Neural progenitor cell (in vitro differentiated cells): ENCODE measurements at regions not wholly inside any gene's neighbourhood (a gene's known extent, or its start where the extent isn't known, plus 50 kb on each side); places are given as distances from the start of the nearest gene placed in this dataset.

Source experiments
- DNase-seq: peaks from one replicate; pipeline ENCODE4 v3.0.0-alpha.2; 2016; ENCODE audit warnings: low spot score
- H2AFZ ChIP-seq: fragments of 200-600 bp; sonication (generic); replicated peaks from 2 replicates; pipeline ENCODE4 v1.6.1; 2016; ENCODE audit warnings: antibody characterized with exemption
- H3F3A ChIP-seq: fragments of 200-600 bp; sonication (generic); 2 replicates; pipeline ENCODE4 v1.6.1; 2016; ENCODE audit warnings: antibody characterized with exemption, low read depth
- H3K27ac ChIP-seq: fragments of 200-600 bp; sonication (generic); 2 replicates; pipeline ENCODE4 v1.5.1; 2016; ENCODE audit warnings: mild to moderate bottlenecking
- H3K27me3 ChIP-seq: fragments of 200-600 bp; sonication (generic); 2 replicates; pipeline ENCODE4 v1.6.1; 2016; ENCODE audit warnings: mild to moderate bottlenecking, moderate library complexity
- H3K36me3 ChIP-seq: fragments of 200-600 bp; sonication (generic); 2 replicates; pipeline ENCODE4 v1.5.1; 2016
- H3K4me1 ChIP-seq: fragments of 200-600 bp; sonication (generic); 2 replicates; pipeline ENCODE4 v1.6.1; 2016; ENCODE audit warnings: mixed run types
- H3K4me2 ChIP-seq: fragments of 200-600 bp; sonication (generic); 2 replicates; pipeline ENCODE4 v1.6.1; 2016
- H3K4me3 ChIP-seq: fragments of 200-600 bp; sonication (generic); 2 replicates; pipeline ENCODE4 v1.5.1; 2016
- H3K79me2 ChIP-seq: fragments of 200-600 bp; sonication (generic); 2 replicates; pipeline ENCODE4 v1.6.1; 2016; ENCODE audit warnings: low read depth
- H3K9ac ChIP-seq: fragments of 200-600 bp; sonication (generic); 2 replicates; pipeline ENCODE4 v1.6.1; 2016
- H3K9me3 ChIP-seq: fragments of 200-600 bp; sonication (generic); 2 replicates; pipeline ENCODE4 v1.5.1; 2016; ENCODE audit warnings: low read depth
- H4K20me1 ChIP-seq: fragments of 200-600 bp; sonication (generic); 2 replicates; pipeline ENCODE4 v1.6.1; 2016; ENCODE audit warnings: low read depth
- H3K27ac Mint-ChIP-seq: 3 replicates; pipeline ENCODE4 v1.8.0; 2021; ENCODE audit warnings: mixed read lengths
- H3K27me3 Mint-ChIP-seq: 2 replicates; pipeline ENCODE4 v1.8.0; 2022; ENCODE audit warnings: low read depth, mild to moderate bottlenecking, inconsistent platforms, moderate library complexity, mixed read lengths; ENCODE audit not compliant: insufficient read depth
- H3K36me3 Mint-ChIP-seq: 3 replicates; pipeline ENCODE4 v1.8.0; 2021; ENCODE audit warnings: mixed read lengths
- H3K4me1 Mint-ChIP-seq: 3 replicates; pipeline ENCODE4 v1.8.0; 2021; ENCODE audit warnings: mixed read lengths
- H3K4me3 Mint-ChIP-seq: 3 replicates; pipeline ENCODE4 v1.8.0; 2021; ENCODE audit warnings: mild to moderate bottlenecking, moderate library complexity, mixed read lengths
- H3K9me3 Mint-ChIP-seq: 3 replicates; pipeline ENCODE4 v1.8.0; 2020; ENCODE audit warnings: mixed read lengths
- CTCF ChIP-seq: fragments of 200-600 bp; sonication (generic); IDR thresholded peaks from 2 replicates; pipeline ENCODE4 v1.5.1; 2017; ENCODE audit warnings: antibody characterized with exemption, mild to moderate bottlenecking
- EZH2 ChIP-seq: fragments of 200-600 bp; sonication (generic); IDR thresholded peaks from 2 replicates; pipeline ENCODE4 v1.6.1; 2017; ENCODE audit warnings: antibody characterized with exemption, mild to moderate bottlenecking, moderate library complexity
- EZH2phosphoT487 ChIP-seq: fragments of 200-600 bp; sonication (generic); IDR thresholded peaks from 2 replicates; pipeline ENCODE4 v1.6.1; 2017; ENCODE audit warnings: antibody characterized with exemption

DNA sequence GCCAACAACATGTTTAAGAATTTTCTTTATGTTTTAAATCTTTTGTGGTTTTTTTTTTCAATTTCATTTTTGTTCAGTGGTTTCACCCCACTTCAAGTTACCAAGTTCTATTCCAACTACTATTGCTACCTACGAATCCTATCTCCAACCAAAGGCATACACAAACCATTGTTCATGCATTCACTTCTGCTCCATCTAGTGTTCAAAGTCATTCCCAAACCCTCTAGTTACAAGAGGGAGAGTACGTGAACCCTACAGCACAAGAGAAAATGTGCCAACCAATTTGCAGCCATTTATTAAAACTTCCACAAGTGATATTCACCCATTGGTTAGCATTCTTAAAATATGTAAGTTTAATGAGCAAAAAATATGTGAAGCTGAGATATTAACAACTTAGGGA is 295.1 kb upstream of the KYNU start:
- Mint-ChIP-seq H3K4me1 (no peaks in the 10 kb centered on the region), H3K4me3 (no peak overlapping the region), H3K9me3 (no peaks in the 10 kb centered on the region), H3K27ac (no peak overlapping the region), H3K27me3 (no peaks in the 10 kb centered on the region), H3K36me3 (no peaks in the 10 kb centered on the region)
- Histone ChIP-seq H3K9me3 (no peaks in the 10 kb centered on the region), H3F3A (no peaks in the 10 kb centered on the region), H3K27me3 (no peaks in the 10 kb centered on the region), H3K4me3 (no peak overlapping the region), H3K36me3 (no peaks in the 10 kb centered on the region), H2AFZ (no peak overlapping the region), H3K4me1 (no peaks in the 10 kb centered on the region), H3K27ac (no peak overlapping the region), H3K9ac (no peak overlapping the region), H3K4me2 (no peak overlapping the region), H4K20me1 (no peaks in the 10 kb centered on the region), H3K79me2 (no peaks in the 10 kb centered on the region)
- TF ChIP-seq CTCF (no peak), EZH2 (no peak), EZH2phosphoT487 (no peak)
- no peak for DNase-seq

DNA sequence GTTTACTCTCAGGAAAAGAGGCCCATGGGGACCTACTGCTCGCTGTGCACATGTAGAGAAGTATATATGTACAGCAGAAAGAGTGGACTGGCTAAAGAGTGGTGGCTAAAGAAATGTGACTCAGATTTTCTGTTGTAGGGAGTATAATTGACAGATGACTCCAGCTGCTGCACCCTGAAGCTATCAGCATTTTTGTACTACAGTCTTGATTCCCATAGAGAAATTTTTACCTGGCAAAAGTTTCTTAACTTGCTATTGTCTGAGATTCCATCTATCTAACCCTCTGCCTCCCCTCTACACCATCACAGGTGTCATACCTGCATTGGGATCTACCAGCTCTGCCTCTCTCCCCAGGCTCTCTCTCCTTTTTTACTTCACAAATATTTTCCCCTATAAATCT is 296.0 kb upstream of the KYNU start:
- no peak for DNase-seq
- H3K4me2 ChIP-seq = no peak overlapping the region
- H3K36me3 ChIP-seq = no peaks in the 10 kb centered on the region
- no peaks in the 10 kb centered on the region for H3K9me3 ChIP-seq
- Mint-ChIP-seq H3K4me3 (no peak overlapping the region), H3K4me1 (no peaks in the 10 kb centered on the region), H3K27me3 (no peaks in the 10 kb centered on the region), H3K27ac (no peak overlapping the region), H3K9me3 (no peaks in the 10 kb centered on the region), H3K36me3 (no peaks in the 10 kb centered on the region)
- H3K9ac ChIP-seq = no peak overlapping the region
- H3F3A ChIP-seq = no peaks in the 10 kb centered on the region
- no peak overlapping the region for H2AFZ ChIP-seq
- H3K27ac ChIP-seq = no peak overlapping the region
- no peak for TF ChIP-seq EZH2phosphoT487
- TF ChIP-seq CTCF = no peak
- TF ChIP-seq EZH2 = no peak
- no peaks in the 10 kb centered on the region for H3K27me3 ChIP-seq
- H3K4me1 ChIP-seq = no peaks in the 10 kb centered on the region
- H4K20me1 ChIP-seq = no peaks in the 10 kb centered on the region
- H3K4me3 ChIP-seq = no peak overlapping the region
- no peaks in the 10 kb centered on the region for H3K79me2 ChIP-seq

DNA sequence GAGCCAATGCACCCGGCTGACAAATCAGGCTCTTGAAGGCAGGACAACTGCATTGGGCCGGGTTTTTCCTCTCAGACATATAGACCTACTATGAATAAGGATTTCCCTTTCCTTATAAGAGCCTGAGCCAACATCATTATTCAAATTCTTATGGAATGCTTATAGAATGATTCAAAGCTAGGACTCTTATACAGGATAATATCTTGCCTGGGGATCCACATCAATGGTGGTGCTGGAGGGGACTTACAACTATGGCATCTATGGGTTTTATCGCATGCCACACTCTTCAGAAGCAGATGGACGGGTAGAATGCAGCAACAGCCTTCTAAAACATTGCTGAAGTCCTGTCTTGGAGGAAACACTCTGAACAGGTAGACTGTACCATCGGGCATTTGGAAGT is 296.8 kb upstream of the KYNU start:
- DNase-seq = no peak

More for the DNA sequence above, 296.8 kb upstream of the KYNU start:
- no peak overlapping the region for H3K4me3 ChIP-seq
- H4K20me1 ChIP-seq = no peaks in the 10 kb centered on the region
- H3K36me3 Mint-ChIP-seq = no peaks in the 10 kb centered on the region
- no peaks in the 10 kb centered on the region for H3K9me3 Mint-ChIP-seq
- H3K9me3 ChIP-seq = no peaks in the 10 kb centered on the region
- H3K4me1 Mint-ChIP-seq = no peaks in the 10 kb centered on the region
- no peak overlapping the region for H2AFZ ChIP-seq
- H3F3A ChIP-seq = no peaks in the 10 kb centered on the region
- H3K4me3 Mint-ChIP-seq = no peak overlapping the region
- no peaks in the 10 kb centered on the region for H3K79me2 ChIP-seq
- H3K4me1 ChIP-seq = no peaks in the 10 kb centered on the region
- no peaks in the 10 kb centered on the region for H3K27me3 Mint-ChIP-seq
- H3K4me2 ChIP-seq = no peak overlapping the region
- no peaks in the 10 kb centered on the region for H3K27me3 ChIP-seq
- no peak overlapping the region for H3K9ac ChIP-seq
- TF ChIP-seq EZH2 (no peak), EZH2phosphoT487 (no peak), CTCF (no peak)
- H3K27ac Mint-ChIP-seq = no peak overlapping the region
- H3K36me3 ChIP-seq = no peaks in the 10 kb centered on the region
- H3K27ac ChIP-seq = no peak overlapping the region
